Ovary (tissue), 7 donors: ENCODE measurements at regions not wholly inside any gene's neighbourhood (a gene's known extent, or its start where the extent isn't known, plus 50 kb on each side); places are given as distances from the start of the nearest gene placed in this dataset.
"Not testable (repeated sequence)": the region's sequence is repeated elsewhere in the genome, so short reads cannot be mapped to it uniquely, and the experiment has no call there.

Source experiments
- DNase-seq, 5 donors: peaks; one replicate each; pipeline ENCODE4 v3.0.0-alpha.2; 2019 to 2020
- H3K27ac ChIP-seq, 2 donors: fragments of 200-600 bp; one replicate each; pipeline versions ENCODE4 v1.5.1 to v1.8.0; 2019 to 2022
- H3K27me3 ChIP-seq: fragments of 200-600 bp; one replicate; pipeline ENCODE4 v1.8.0; 2022
- H3K36me3 ChIP-seq: fragments of 200-600 bp; sonication (generic); one replicate; pipeline ENCODE4 v1.5.1; 2019
- H3K4me1 ChIP-seq: one replicate; pipeline ENCODE4 v1.8.1; 2013; ENCODE audit warnings: mild to moderate bottlenecking, moderate library complexity; ENCODE audit not compliant: insufficient read depth
- H3K4me3 ChIP-seq: fragments of 200-600 bp; sonication (generic); one replicate; pipeline ENCODE4 v1.5.1; 2017
- H3K9me3 ChIP-seq, 2 donors: fragments of 200-600 bp in 1 of 2; sonication (generic) in 1 of 2; one replicate each; pipeline versions ENCODE4 v1.5.1 to v1.8.1; 2013 to 2019; ENCODE audit warnings: mild to moderate bottlenecking in 1 of 2, moderate library complexity in 1 of 2
- CTCF ChIP-seq, 3 donors: fragments of 450-650 bp in 2 of 3; fragments of 200-600 bp in 1 of 3; IDR thresholded peaks; one replicate each; pipeline versions ENCODE4 v1.5.1 to v1.8.0; 2016 to 2022; ENCODE audit warnings: antibody characterized with exemption in 3 of 3, mild to moderate bottlenecking in 1 of 3
- EP300 ChIP-seq: sonication (generic); formaldehyde crosslinking; IDR thresholded peaks from one replicate; pipeline ENCODE4 v1.6.1; 2017; ENCODE audit warnings: antibody characterized with exemption
- POLR2A ChIP-seq: fragments of 450-650 bp; IDR thresholded peaks from one replicate; pipeline ENCODE4 v1.6.1; 2017; ENCODE audit warnings: antibody characterized with exemption, mild to moderate bottlenecking, moderate library complexity
- WGBS, 3 donors: extraction: QIAGEN DNeasy Blood & Tissue Kit in 1 of 3; methylation state at CpG; one replicate each; pipeline versions ENCODE4 v1.1.5 to v1.1.7; 2013 to 2017; 5-methylcytosine and 5-hydroxymethylcytosine counted together
- intact Hi-C, 4 donors: fragments of 100-400 bp; cut with DNase I; formaldehyde crosslinking; loops; one replicate each; pipeline versions ENCODE4 v1.11.0 to v1.15.1; 2022 to 2023
- donor health status: DM: no; HTN: no; CAD: no; lungs with moderate emphysema.
- donor health status: DM: no; HTN: no; CAD: no.
- donor health status: Bipolar disorder and iron deficiency.
- donor health status: DM: no; HTN: no; CAD: no.
- donor health status: DM: yes; HTN: yes; CAD: no.

- H3K9me3 ChIP-seq, result no peaks in the 10 kb centered on the region
- DNase-seq, result no peak
- no peaks in the 10 kb centered on the region for H3K27me3 ChIP-seq
- no peaks in the 10 kb centered on the region for H3K4me1 ChIP-seq
- TF ChIP-seq CTCF (IDR thresholded peaks at IDR 0.05), result no peak
- TF ChIP-seq EP300, result no peak
- no peak for TF ChIP-seq POLR2A
- H3K4me3 ChIP-seq, result no peak overlapping the region
- intact Hi-C loops, result no loop called here
- no peaks in the 10 kb centered on the region for H3K36me3 ChIP-seq
- H3K27ac ChIP-seq, result no peak overlapping the region
- 64 to 73% (median 70%) methylated on average over 5 of the region's 5 CpGs for WGBS, 3 donors
These were observed 290.5 kb downstream of the ANXA1 start for GRCh38 chr9:73441890-73442818.

- 80 to 91% (median 88%) methylated on average over 1 of the region's 1 CpG for WGBS, 3 donors
- intact Hi-C loops, result no loop called here
These were observed 293.2 kb downstream of the ANXA1 start for GRCh38 chr9:73444821-73445220.

GRCh38 chr9:73445384-73445783, 293.7 kb downstream of the ANXA1 start:
- H3K27me3 ChIP-seq, H3K4me1 ChIP-seq, H3K27ac ChIP-seq, H3K4me3 ChIP-seq, H3K9me3 ChIP-seq, H3K36me3 ChIP-seq, DNase-seq, intact Hi-C loops: not testable (repeated sequence)
- WGBS, 3 donors, result 11 to 31% (median 18%) methylated on average over 1 of the region's 1 CpG

More at GRCh38 chr9:73444821-73445220, 293.2 kb downstream of the ANXA1 start:
- Histone ChIP-seq H3K4me3 (no peak overlapping the region), H3K27ac (no peak overlapping the region), H3K36me3 (no peaks in the 10 kb centered on the region), H3K27me3 (no peaks in the 10 kb centered on the region), H3K9me3 (no peaks in the 10 kb centered on the region), H3K4me1 (no peaks in the 10 kb centered on the region)
- TF ChIP-seq CTCF (IDR thresholded peaks at IDR 0.05), result no peak
- no peak for TF ChIP-seq POLR2A
- TF ChIP-seq EP300, result no peak
- no peak for DNase-seq

- H3K27ac ChIP-seq, result no peak overlapping the region
- no peak overlapping the region for H3K4me3 ChIP-seq
- H3K4me1 ChIP-seq, result no peaks in the 10 kb centered on the region
- H3K36me3 ChIP-seq, result no peaks in the 10 kb centered on the region
- no peak for TF ChIP-seq CTCF (IDR thresholded peaks at IDR 0.05)
- TF ChIP-seq EP300, result no peak
- TF ChIP-seq POLR2A, result no peak
- DNase-seq, result no peak
- intact Hi-C loops, result no loop called here
- H3K27me3 ChIP-seq, result no peaks in the 10 kb centered on the region
- no peaks in the 10 kb centered on the region for H3K9me3 ChIP-seq
These were observed 294.6 kb downstream of the ANXA1 start for GRCh38 chr9:73446306-73446705.

GRCh38 chr9:73451003-73451402, 299.3 kb downstream of the ANXA1 start:
- no peaks in the 10 kb centered on the region for H3K36me3 ChIP-seq
- no peak overlapping the region for H3K27ac ChIP-seq
- no peaks in the 10 kb centered on the region for H3K9me3 ChIP-seq
- WGBS, 3 donors, result 85 to 87% (median 87%) methylated on average over 2 of the region's 2 CpGs
- TF ChIP-seq EP300, result no peak
- TF ChIP-seq POLR2A, result no peak
- TF ChIP-seq CTCF (IDR thresholded peaks at IDR 0.05), result no peak
- no peaks in the 10 kb centered on the region for H3K4me1 ChIP-seq
- no peak for DNase-seq
- H3K4me3 ChIP-seq, result no peak overlapping the region
- no peaks in the 10 kb centered on the region for H3K27me3 ChIP-seq
- intact Hi-C loops, result no loop called here
